Activated naive CD8-positive, alpha-beta T cell treated with anti-CD3 and anti-CD28 coated beads, Interleukin-2, amount 50 U/mL, for 24 hours (primary cell): ENCODE measurements at regions not wholly inside any gene's neighbourhood (a gene's known extent, or its start where the extent isn't known, plus 50 kb on each side); places are given as distances from the start of the nearest gene placed in this dataset.
"Not testable (repeated sequence)": the region's sequence is repeated elsewhere in the genome, so short reads cannot be mapped to it uniquely, and the experiment has no call there.

Experiments used
- ATAC-seq: fragments of 150-1000 bp; cut with Tn5 transposase; one replicate; pipeline ENCODE4 v1.10.0; 2021
- DNase-seq: peaks from one replicate; pipeline ENCODE4 v3.0.0; 2021
- H3K27ac Mint-ChIP-seq: one replicate; pipeline ENCODE4 v1.8.0; 2021; ENCODE audit warnings: mild to moderate bottlenecking, mixed read lengths
- H3K27me3 Mint-ChIP-seq: one replicate; pipeline ENCODE4 v1.8.0; 2021; ENCODE audit warnings: mixed read lengths
- H3K36me3 Mint-ChIP-seq: one replicate; pipeline ENCODE4 v1.8.0; 2021; ENCODE audit warnings: low read depth, mixed read lengths
- H3K4me1 Mint-ChIP-seq: one replicate; pipeline ENCODE4 v1.8.0; 2021; ENCODE audit warnings: mixed read lengths
- H3K4me3 Mint-ChIP-seq: one replicate; pipeline ENCODE4 v1.8.0; 2021; ENCODE audit warnings: mild to moderate bottlenecking, moderate library complexity, mixed read lengths
- H3K9me3 Mint-ChIP-seq: one replicate; pipeline ENCODE4 v1.8.0; 2021; ENCODE audit warnings: mixed read lengths

GRCh38 chr12:89831310-89832095 is 122.9 kb upstream of the ATP2B1 start:
- Mint-ChIP-seq H3K27ac (no peak overlapping the region), H3K4me1 (peaks cover under 1% of the 10 kb centered on the region), H3K27me3 (no peaks in the 10 kb centered on the region), H3K36me3 (no peaks in the 10 kb centered on the region), H3K4me3 (no peak overlapping the region), H3K9me3 (no peaks in the 10 kb centered on the region)
- DNase-seq (no peak), ATAC-seq (no peak)

GRCh38 chr12:89829434-89829975 is 120.9 kb upstream of the ATP2B1 start:
- Mint-ChIP-seq H3K4me3 (no peak overlapping the region), H3K9me3 (no peaks in the 10 kb centered on the region), H3K27me3 (no peaks in the 10 kb centered on the region), H3K36me3 (no peaks in the 10 kb centered on the region), H3K4me1 (peaks cover 11% of the 10 kb centered on the region), H3K27ac (no peak overlapping the region)
- ATAC-seq: no peak
- no peak for DNase-seq

GRCh38 chr12:89828575-89828974 is 119.9 kb upstream of the ATP2B1 start:
- no peak overlapping the region for H3K27ac Mint-ChIP-seq
- H3K27me3 Mint-ChIP-seq: no peaks in the 10 kb centered on the region
- H3K4me3 Mint-ChIP-seq: no peak overlapping the region
- H3K4me1 Mint-ChIP-seq: peaks cover 11% of the 10 kb centered on the region
- DNase-seq: no peak
- no peak for ATAC-seq
- no peaks in the 10 kb centered on the region for H3K36me3 Mint-ChIP-seq
- no peaks in the 10 kb centered on the region for H3K9me3 Mint-ChIP-seq

- Mint-ChIP-seq H3K27ac (no peak overlapping the region), H3K9me3 (no peaks in the 10 kb centered on the region), H3K4me3 (no peak overlapping the region), H3K27me3 (no peaks in the 10 kb centered on the region), H3K4me1 (peaks cover 11% of the 10 kb centered on the region), H3K36me3 (no peaks in the 10 kb centered on the region)
- DNase-seq (no peak), ATAC-seq (no peak)
Measured at GRCh38 chr12:89827592-89827991, 119.0 kb upstream of the ATP2B1 start.

- Mint-ChIP-seq H3K27ac (no peak overlapping the region), H3K36me3 (no peaks in the 10 kb centered on the region), H3K9me3 (no peaks in the 10 kb centered on the region), H3K27me3 (no peaks in the 10 kb centered on the region), H3K4me1 (peaks cover 14% of the 10 kb centered on the region), H3K4me3 (no peak overlapping the region)
- ATAC-seq (no peak), DNase-seq (no peak)
Measured at GRCh38 chr12:89826468-89826867, 117.8 kb upstream of the ATP2B1 start.

GRCh38 chr12:89825591-89826449 is 117.2 kb upstream of the ATP2B1 start:
- no peaks in the 10 kb centered on the region for H3K27me3 Mint-ChIP-seq
- H3K4me1 Mint-ChIP-seq: peaks cover 14% of the 10 kb centered on the region
- DNase-seq (no peak), ATAC-seq (no peak)
- H3K27ac Mint-ChIP-seq: peak overlapping the region; percentile 33
- H3K36me3 Mint-ChIP-seq: no peaks in the 10 kb centered on the region
- no peak overlapping the region for H3K4me3 Mint-ChIP-seq
- H3K9me3 Mint-ChIP-seq: no peaks in the 10 kb centered on the region

GRCh38 chr12:89824822-89825221 is 116.2 kb upstream of the ATP2B1 start:
- H3K27me3 Mint-ChIP-seq: no peaks in the 10 kb centered on the region
- ATAC-seq: no peak
- peaks cover 3% of the 10 kb centered on the region for H3K9me3 Mint-ChIP-seq
- H3K36me3 Mint-ChIP-seq: no peaks in the 10 kb centered on the region
- no peak for DNase-seq
- H3K27ac Mint-ChIP-seq: no peak overlapping the region
- peaks cover 14% of the 10 kb centered on the region for H3K4me1 Mint-ChIP-seq
- no peak overlapping the region for H3K4me3 Mint-ChIP-seq

- not testable (repeated sequence) for DNase-seq, H3K9me3 Mint-ChIP-seq, H3K27ac Mint-ChIP-seq, H3K27me3 Mint-ChIP-seq, H3K4me3 Mint-ChIP-seq, ATAC-seq, H3K36me3 Mint-ChIP-seq
- H3K4me1 Mint-ChIP-seq: peaks cover 14% of the 10 kb centered on the region
Measured at GRCh38 chr12:89822992-89823391, 114.4 kb upstream of the ATP2B1 start.

- H3K36me3 Mint-ChIP-seq: no peaks in the 10 kb centered on the region
- H3K9me3 Mint-ChIP-seq: peaks cover 3% of the 10 kb centered on the region
- ATAC-seq (no peak), DNase-seq (no peak)
- no peak overlapping the region for H3K27ac Mint-ChIP-seq
- H3K4me3 Mint-ChIP-seq: no peak overlapping the region
- H3K4me1 Mint-ChIP-seq: peaks cover 14% of the 10 kb centered on the region
- H3K27me3 Mint-ChIP-seq: no peaks in the 10 kb centered on the region
Measured at GRCh38 chr12:89821896-89822295, 113.3 kb upstream of the ATP2B1 start.

GRCh38 chr12:89817501-89818226 is 109.0 kb upstream of the ATP2B1 start:
- no peak for DNase-seq

GRCh38 chr12:89815225-89815624 is 106.6 kb upstream of the ATP2B1 start:
- Mint-ChIP-seq H3K27ac (no peak overlapping the region), H3K27me3 (no peaks in the 10 kb centered on the region)

More at GRCh38 chr12:89817501-89818226, 109.0 kb upstream of the ATP2B1 start:
- ATAC-seq: no peak
- no peaks in the 10 kb centered on the region for H3K36me3 Mint-ChIP-seq
- H3K27ac Mint-ChIP-seq: no peak overlapping the region
- H3K27me3 Mint-ChIP-seq: no peaks in the 10 kb centered on the region
- H3K4me1 Mint-ChIP-seq: peaks cover 3% of the 10 kb centered on the region
- peaks cover 3% of the 10 kb centered on the region for H3K9me3 Mint-ChIP-seq
- no peak overlapping the region for H3K4me3 Mint-ChIP-seq

GRCh38 chr12:89803412-89803811 is 94.8 kb upstream of the ATP2B1 start:
- no peaks in the 10 kb centered on the region for H3K36me3 Mint-ChIP-seq
- H3K4me1 Mint-ChIP-seq: peaks cover 2% of the 10 kb centered on the region
- DNase-seq (no peak), ATAC-seq (no peak)
- no peak overlapping the region for H3K27ac Mint-ChIP-seq
- H3K4me3 Mint-ChIP-seq: no peak overlapping the region
- H3K27me3 Mint-ChIP-seq: no peaks in the 10 kb centered on the region
- peaks cover 4% of the 10 kb centered on the region for H3K9me3 Mint-ChIP-seq

More at GRCh38 chr12:89815225-89815624, 106.6 kb upstream of the ATP2B1 start:
- no peaks in the 10 kb centered on the region for H3K4me1 Mint-ChIP-seq
- H3K4me3 Mint-ChIP-seq: no peak overlapping the region
- no peak for DNase-seq
- no peak for ATAC-seq
- H3K9me3 Mint-ChIP-seq: peaks cover 3% of the 10 kb centered on the region
- no peaks in the 10 kb centered on the region for H3K36me3 Mint-ChIP-seq

- no peak for DNase-seq
- no peak overlapping the region for H3K27ac Mint-ChIP-seq
- H3K4me3 Mint-ChIP-seq: no peak overlapping the region
- peaks cover 2% of the 10 kb centered on the region for H3K4me1 Mint-ChIP-seq
- no peak for ATAC-seq
- no peaks in the 10 kb centered on the region for H3K27me3 Mint-ChIP-seq
- peaks cover 3% of the 10 kb centered on the region for H3K9me3 Mint-ChIP-seq
- H3K36me3 Mint-ChIP-seq: no peaks in the 10 kb centered on the region
Measured at GRCh38 chr12:89801284-89801683, 92.6 kb upstream of the ATP2B1 start.

- ATAC-seq (no peak), DNase-seq (no peak)
- Mint-ChIP-seq H3K4me1 (peaks cover 2% of the 10 kb centered on the region), H3K27me3 (no peaks in the 10 kb centered on the region), H3K36me3 (no peaks in the 10 kb centered on the region), H3K27ac (no peak overlapping the region), H3K9me3 (no peaks in the 10 kb centered on the region), H3K4me3 (no peak overlapping the region)
Measured at GRCh38 chr12:89800435-89800834, 91.8 kb upstream of the ATP2B1 start.
